Mesenteric fat pad (tissue), 1 donor: ENCODE measurements at regions not wholly inside any gene's neighbourhood (a gene's known extent, or its start where the extent isn't known, plus 50 kb on each side); places are given as distances from the start of the nearest gene placed in this dataset.

ENCODE experiments used
- DNase-seq: peaks from one replicate; pipeline ENCODE4 v3.0.0-alpha.2; 2020; ENCODE audit warnings: low spot score
- donor health status: DM: yes; HTN: yes; CAD: no.

DNA sequence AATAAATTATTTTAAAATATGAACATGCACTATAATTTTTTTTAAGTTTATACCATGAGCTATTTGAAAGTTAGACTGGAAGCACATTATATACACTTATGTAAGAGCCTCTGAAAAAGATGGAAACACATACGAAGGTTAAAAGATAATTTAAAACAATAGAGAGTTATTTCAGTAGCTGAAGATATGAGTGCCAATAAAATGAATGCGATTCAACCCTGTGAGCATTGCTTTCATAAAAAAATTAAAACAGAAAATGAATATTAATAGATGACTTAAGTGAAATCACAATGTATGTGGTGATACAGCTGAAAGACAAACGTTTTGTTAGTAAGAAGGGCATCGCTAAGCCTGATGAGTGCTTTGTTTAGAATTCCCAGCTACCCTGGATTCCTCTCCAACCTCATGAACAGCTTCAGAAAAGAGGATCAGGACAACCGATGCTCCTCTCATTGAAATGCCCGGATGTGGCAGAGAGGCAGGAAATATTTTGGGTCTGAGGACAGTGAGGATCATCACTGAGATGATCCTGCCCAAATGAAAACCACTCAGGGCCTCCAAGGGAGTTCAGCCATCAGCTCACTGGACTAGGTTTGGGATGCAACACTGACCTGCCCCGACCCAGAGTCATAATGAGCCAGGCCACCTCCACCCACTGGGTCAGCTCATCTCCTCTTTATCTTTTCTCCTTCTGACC, 60.2 kb upstream of the TOP3B start:
- no peak for DNase-seq

DNA sequence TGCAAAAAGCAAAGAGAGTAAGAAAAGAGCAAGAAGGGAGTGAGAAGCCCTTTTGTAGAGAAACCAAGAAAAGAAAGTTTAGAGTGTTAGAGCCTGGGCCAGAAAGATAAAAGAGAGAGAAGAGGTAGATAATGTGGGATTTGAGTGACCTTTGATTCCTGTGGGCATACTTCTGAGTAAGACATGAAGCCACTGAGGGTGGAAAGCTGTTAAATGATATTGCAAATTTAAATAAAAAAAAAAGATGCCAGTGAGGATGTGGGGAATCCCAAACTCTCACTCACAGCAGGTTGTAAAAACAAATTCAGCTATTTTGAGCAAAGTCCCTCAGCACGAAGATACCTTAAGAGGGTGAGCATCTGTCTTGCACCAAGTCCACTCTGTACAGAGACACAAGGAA, 59.4 kb upstream of the TOP3B start:
- DNase-seq = no peak

DNA sequence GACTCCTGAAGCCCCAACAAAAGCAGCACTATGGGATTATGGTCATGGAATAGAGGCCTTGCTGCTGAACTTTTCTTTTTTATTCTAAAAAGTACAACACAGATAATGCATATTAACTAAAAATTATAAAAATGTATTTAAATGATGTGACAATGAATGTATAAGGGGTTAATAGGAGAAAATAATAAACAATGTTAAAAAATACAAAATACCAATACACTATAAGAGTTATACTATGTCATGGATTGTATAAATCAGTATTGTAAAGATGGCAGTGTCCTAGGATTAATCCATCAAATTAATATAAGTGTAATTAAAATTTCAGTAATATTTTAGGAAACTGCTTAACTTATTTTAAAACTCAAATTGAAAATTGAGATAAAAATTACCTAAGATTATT, 58.3 kb upstream of the TOP3B start:
- DNase-seq = no peak

DNA sequence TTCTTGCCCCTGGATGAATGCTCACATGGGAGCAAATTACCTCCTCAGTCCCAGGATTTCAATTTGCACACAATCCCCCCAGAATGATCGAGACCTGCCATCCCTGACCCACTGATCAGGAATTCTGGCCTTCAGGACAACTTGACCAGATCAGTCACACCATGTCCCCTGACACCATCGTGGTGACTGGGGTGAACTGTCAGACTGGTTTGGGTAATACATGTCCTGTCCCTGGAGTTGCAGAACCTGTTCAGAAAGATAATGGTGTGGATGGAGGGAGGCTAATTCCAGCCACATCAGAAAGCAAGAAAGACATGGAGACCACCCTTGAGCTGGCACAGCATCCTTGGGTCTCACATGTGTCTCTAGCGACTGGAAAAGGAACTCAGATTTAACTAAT, 57.9 kb upstream of the TOP3B start:
- DNase-seq = no peak

DNA sequence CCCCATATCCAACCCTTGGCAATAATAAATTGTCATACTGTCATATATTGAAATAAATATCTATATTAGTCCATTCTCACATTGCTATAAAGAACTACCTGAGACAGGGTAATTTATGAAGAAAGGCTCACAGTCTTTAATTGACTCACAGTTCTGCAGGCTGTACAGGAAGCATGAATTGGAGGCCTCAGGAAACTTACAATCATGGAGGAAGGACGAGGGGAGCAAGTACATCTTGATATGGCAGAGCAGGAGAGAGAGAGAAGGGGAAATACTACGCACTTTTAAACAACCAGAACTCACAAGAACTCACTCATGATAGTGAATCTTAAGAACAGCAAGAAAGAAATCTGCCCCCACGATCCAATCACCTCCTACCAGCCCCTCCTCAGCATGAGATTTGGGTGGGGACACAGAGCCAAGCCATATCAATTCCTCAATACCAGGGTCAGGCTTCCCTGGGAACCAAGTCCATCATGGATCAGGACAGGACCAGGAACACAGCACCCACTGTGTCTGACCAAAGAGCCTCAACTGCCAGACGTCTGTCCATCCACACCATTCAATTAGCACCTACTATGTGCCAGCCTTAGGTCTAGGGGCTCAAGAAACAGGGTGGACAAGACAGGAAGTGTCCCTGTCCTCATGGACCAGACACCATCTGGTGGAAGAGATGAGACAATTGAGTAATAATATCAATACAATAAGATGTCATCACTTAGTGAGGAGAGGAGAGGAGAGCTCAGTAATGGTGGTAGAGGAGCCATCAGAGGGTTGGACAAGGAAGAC, 56.9 kb upstream of the TOP3B start:
- DNase-seq = no peak

DNA sequence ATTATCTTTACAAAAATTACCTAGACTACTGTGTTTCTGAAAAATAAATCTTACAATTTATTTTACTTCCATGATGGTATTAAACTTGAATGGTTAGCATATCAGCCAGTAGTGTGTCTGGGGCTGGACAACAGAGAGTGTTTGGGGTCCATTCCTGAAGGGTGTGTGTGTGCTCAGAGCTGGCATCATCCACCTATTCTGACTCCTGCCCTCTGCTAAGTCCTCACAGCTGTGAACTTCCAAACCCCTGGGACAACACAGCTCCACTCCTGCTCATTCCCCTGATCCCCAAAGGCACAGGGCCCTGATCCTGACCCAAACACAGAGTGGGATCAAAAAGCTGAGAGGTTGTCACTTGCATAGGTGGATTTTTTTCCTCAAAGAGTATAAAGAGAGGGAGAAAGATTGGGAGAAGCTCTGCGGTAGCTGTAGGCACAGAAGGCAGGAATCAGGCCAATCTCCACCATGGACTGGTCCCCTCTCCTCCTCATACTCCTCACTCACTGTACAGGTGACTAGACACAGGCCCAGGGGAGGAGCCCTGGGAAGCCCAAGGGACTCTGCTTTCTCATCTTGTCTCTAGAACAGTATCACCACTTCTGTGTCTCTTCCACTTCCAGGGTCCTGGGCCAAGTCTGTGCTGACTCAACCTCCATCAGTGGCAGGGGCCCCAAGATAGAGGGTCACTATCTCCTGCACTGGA, 55.7 kb upstream of the TOP3B start:
- DNase-seq = no peak

DNA sequence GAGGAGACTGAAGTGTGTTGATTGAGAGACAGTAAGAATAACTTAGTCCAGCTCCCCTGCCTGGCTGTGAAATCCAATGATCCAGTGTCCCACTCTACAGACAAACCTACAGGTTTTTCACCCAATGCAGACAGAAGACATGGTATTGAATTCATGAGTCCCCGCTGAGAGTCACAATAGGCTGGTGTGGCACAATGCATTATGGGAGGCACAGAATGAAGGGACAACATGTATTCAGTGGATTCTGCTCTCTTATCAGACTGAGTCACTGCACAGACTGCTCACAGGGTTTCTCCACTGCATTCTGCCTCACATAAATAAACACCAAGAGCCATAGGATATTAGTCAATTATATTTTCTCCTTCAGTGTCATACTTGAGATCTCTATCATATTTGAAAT, 55.2 kb upstream of the TOP3B start:
- no peak for DNase-seq

DNA sequence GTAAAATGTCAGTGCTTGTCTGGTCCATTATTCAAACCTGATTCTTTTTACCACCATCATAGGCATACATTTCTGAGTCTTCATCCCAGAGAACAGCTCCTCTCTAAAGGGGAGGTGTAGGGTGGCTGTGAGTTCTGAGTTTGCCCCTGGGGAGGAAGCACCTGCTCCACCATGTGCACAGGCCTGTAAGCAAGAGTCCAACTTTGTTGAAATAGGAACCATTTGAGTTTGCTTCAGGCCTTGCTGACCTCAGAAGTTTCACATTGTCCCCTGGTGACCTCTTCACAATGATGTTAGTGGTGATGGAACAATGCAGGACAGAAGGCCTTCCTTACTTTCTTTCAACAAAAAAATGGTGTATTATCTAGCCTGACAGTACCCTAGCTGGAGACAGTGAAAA, 54.6 kb upstream of the TOP3B start:
- DNase-seq = no peak

DNA sequence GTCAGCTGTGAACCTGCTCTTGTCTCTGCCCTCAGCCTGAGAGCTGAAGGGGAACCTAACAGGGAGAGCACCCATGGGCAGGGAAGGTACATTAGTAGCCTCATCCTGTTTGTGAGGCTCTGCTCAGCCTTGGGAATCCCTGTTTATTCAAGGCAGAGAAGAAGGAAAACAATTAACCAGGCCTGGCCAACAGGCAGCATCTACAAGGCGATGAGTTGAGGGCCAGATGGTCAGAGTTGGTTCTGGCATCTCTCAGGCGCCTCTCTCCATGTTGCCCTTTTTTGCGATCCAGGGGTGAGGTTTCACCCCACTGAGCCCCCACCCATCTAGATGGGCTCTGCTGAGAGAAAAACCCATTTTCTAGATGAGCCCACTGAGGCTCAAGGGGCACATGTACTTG, 54.0 kb upstream of the TOP3B start:
- no peak for DNase-seq

DNA sequence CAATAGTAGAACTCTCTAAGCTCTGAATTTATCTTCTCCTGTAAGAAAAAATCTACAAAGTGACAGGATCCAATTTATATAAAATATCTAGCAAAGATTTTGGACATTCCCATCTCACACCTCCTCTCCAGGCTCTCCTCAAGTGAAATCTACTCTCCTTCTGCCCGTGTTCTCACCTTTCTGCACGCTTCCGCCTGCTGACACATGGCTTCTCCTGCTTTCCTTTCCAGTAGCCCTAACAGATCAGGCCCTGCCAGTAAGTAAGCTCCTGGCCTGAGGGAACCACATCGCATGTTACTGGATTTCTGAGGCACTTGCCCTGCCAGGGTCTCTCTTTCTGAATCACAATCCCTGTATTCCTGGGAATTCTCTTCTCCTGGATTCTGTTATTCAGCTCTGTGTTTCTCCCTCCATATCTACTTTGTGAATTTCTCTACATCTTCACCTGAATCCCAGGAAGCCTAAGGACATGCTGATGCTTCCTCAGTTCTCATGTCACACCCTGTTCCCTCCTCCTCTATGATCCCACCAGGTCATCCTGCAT, 53.3 kb upstream of the TOP3B start:
- no peak for DNase-seq

DNA sequence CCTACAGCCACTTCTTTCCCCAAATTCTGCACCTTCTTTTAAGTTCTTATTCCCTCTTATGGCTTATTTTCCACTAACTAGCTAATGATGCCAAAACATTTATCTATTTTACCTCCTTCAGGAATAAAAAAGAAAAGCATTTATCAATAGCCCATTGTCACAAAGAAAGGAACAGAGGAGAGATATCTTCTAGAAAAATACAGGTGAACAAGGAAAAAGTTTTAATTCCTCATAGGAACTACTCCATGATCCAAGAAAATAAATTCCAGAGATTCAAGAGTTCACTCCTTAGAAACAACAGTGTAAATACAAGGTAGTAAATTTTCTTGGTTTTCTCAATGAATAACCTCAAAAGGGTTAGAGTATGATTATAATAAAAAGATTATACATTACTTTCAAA, 52.6 kb upstream of the TOP3B start:
- DNase-seq = no peak

DNA sequence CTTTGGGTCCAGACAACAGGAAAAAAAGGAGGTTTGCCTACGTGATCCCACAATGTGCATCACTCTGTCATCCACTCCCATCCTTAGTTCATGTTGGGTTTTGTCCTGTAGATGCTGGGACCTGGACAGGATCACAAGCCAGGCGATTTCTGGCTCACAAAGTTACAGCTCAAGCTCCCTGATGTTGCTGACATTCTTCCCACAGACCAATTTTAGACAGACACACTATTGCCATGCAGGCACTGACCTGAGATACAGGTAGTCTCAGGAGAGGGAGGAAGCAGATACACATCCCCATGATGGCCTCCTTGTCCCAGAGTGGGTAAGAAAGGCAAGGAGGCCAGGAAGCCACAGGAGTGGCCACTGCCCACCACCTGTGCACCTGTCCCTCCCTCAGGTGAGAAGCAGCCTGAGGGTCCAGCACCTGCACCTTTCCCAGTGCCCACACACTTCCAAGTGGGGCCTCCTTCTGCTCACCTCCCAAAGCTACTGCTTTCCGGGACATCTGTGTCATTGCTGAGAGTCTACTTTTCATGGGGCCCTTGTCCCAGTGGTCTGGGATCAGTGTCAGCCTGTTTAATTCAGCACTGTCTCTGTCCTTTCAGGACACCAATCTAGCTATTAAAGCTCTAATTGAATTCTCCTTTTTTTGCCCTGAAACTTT, 52.0 kb upstream of the TOP3B start:
- no peak for DNase-seq

DNA sequence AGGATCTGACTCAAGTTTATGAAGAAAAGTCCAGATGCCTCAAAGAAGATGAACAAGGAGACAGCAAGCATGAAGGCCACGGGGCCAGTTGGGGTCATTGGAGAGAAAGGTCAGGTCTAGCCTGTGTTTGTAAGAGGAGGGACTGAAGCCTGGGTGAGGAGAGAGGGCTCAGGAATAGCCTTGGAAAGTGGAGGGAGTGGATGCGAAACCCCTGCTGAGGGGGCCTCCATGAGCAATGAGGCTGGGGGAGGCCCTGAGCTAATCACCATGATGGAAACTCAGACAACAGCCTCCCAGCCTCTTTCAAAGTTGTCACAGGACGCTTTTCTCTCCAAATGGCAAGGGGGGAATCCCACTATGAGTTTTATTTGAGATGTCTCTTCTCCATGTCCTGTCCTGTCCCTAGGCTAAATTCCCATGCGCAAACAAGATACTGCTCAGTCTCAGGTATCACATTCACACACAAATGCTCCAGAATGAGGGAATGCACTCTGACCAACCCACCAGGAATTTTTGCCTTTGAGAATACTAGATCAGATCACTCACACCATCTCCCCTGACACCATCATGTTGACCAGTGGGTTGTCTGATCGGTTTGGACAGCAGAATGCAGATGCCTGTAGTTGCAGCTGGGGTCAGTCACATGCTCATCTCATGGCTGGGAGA, 51.3 kb upstream of the TOP3B start:
- DNase-seq = no peak

DNA sequence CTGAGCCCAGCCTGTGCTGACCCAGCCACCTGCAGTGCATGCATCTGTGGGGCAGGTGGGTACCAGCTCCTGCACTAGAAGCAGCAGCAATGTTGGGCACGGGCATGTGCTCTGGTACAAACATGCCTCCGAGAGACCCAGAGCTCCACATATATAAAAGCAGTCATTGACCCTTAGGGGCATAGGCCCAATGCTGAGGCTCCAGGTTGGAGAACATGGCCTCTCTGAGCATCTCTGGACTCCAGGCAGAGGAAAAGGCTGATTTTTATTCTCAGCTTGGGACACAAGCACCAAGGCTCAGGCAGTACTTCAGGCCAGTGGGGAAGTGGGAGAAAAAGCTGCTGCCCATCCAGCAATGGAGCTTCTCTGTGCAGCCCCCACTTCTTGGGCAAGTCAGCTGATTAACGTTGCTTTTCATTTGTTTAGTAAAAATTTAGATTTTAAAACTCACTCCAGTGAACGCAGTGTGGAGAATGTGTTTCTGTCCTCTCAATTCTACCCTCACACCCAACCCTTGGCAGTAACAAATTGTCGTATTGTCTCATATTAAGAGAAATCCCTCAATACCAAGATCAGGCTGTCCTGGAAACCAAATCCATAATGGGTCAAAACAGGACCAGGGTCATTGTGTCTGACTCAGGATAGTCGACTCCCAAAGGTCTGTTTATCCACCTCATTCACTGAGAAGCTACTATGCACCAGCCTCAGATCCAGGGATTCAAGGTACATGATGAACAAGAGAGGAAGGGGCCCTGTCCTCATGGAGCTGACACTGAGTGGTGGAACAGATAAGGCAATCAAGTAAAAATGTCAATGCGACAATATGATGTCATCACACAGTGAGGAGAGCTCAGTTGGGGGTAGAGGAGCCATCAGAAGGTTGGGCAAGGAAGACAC, 50.6 kb upstream of the TOP3B start:
- DNase-seq = no peak

DNA sequence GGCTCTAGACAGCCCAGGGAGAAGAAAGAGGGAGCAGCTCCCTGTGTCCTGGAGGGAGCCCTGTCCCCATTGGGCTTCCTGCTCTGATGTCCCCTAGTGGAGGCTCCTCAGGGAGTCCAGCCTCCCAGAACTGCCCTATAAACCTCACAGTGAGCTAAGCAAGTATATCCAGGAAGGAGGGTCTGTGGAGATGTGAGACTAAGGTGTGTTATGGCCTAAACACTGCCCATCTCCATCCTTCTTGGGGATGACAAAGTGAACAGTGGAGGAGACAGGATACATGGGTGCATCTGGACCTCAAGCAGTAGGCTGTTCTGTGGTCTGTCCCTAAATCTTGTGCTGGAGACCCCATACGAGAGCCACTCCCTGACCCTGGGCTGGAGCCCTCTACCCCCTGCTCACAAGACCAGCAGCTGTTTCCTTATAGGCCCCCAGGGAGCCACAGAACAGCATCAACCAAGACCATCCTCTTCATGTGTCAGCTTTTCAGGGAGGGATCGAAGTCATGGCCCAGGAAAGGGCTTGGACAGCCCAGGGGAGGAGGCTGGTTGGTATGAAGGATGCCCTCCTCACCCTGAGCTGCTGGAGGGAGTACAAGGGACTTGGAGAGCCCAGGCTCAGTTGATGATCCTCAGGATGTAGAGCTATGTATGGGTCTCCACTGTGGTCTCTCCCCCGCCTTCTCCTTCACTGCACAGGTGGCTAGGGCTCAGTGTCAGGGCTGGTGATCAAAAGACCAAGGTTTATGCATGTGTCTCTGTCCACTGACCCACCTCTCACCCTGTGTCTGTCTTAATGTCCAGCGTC, 49.7 kb upstream of the TOP3B start:
- no peak for DNase-seq
